HCT116 (cell line): ENCODE measurements at regions not wholly inside any gene's neighbourhood (a gene's known extent, or its start where the extent isn't known, plus 50 kb on each side); places are given as distances from the start of the nearest gene placed in this dataset.

Source experiments
- ATAC-seq: fragments of 200-7000 bp; cut with Tn5 transposase; 2 replicates; pipeline ENCODE4 v1.9.1; 2020; ENCODE audit warnings: mild to moderate bottlenecking, moderate library complexity
- BruUV-seq: library from RNA; stranded (reverse); fragments of 400-500 nt; replicated peaks from 2 replicates; lab custom pipeline; 2021; lab: Mats Ljungman, UMichigan
- CTCF ChIA-PET: fragments of 300-600 bp; sonication (Branson Sonifier 250); formaldehyde crosslinking; loops from one replicate; lab custom pipeline; 2021; ENCODE audit warnings: antibody characterized with exemption; lab: Charles Lee
- POLR2A ChIA-PET: fragments of 300-600, 350-600 bp; sonication (Branson Sonifier 250); formaldehyde crosslinking; loops from one replicate; lab custom pipeline; 2021; ENCODE audit warnings: antibody characterized with exemption; lab: Charles Lee
- RAD21 ChIA-PET, 2 experiments: fragments of 300-600 bp; sonication (Branson Sonifier 250); formaldehyde crosslinking; loops; one replicate each; lab custom pipeline; 2023; ENCODE audit warnings: low total read pairs in 2 of 2; ENCODE audit not compliant: uncharacterized antibody in 2 of 2, unreplicated experiment in 2 of 2, low non-redundant PET in 1 of 2; lab: Charles Lee
- DNase-seq: peaks from one replicate; pipeline ENCODE4 v3.0.0-alpha.2; 2010; ENCODE audit warnings: low read depth, low spot score
- H2AFZ ChIP-seq: fragments of 200-600 bp; shearing (Covaris generic), sonication (generic); 2 replicates; pipeline ENCODE4 v1.6.1; 2017; ENCODE audit warnings: low read depth, mixed run types, mixed read lengths, antibody characterized with exemption, low read length; ENCODE audit not compliant: poor library complexity, severe bottlenecking
- H3K27ac ChIP-seq: 2 replicates; pipeline ENCODE4 v1.5.1; 2012; ENCODE audit warnings: low read depth, low read length
- H3K27me3 ChIP-seq: fragments of 200-600 bp; sonication (generic); 2 replicates; pipeline ENCODE4 v1.6.1; 2016; ENCODE audit warnings: mixed run types, low read length, mixed read lengths; ENCODE audit not compliant: insufficient read depth
- H3K36me3 ChIP-seq, 2 experiments: fragments of 200-500 bp in 1 of 2; fragments of 200-600 bp in 1 of 2; sonication (Bioruptor generic) in 1 of 2; sonication (generic) in 1 of 2; 2 replicates each; pipeline versions ENCODE4 v1.5.1 to v1.6.1; 2014 to 2016; ENCODE audit warnings: low read length in 2 of 2, inconsistent platforms in 1 of 2, mixed read lengths in 1 of 2, mixed run types in 1 of 2; ENCODE audit not compliant: insufficient read depth in 2 of 2, control insufficient read depth in 1 of 2
- H3K4me1 ChIP-seq, 2 experiments: fragments of 200-600 bp in 1 of 2; sonication (generic) in 1 of 2; 2 replicates each; pipeline versions ENCODE4 v1.5.1 to v1.6.1; 2012 to 2017; ENCODE audit warnings: low read length in 2 of 2, inconsistent platforms in 1 of 2, mild to moderate bottlenecking in 1 of 2, mixed read lengths in 1 of 2, mixed run types in 1 of 2, moderate library complexity in 1 of 2; ENCODE audit not compliant: insufficient read depth in 2 of 2, control insufficient read depth in 1 of 2
- H3K4me2 ChIP-seq: fragments of 200-600 bp; sonication (generic); 2 replicates; pipeline ENCODE4 v1.6.1; 2017; ENCODE audit warnings: mixed run types, low read length, mixed read lengths
- H3K4me3 ChIP-seq, 2 experiments: fragments of 200-600 bp in 1 of 2; sonication (generic) in 1 of 2; replicated peaks in 1 of 2; 2 replicates each; pipeline ENCODE4 v1.5.1; 2011 to 2016; ENCODE audit warnings: low read length in 2 of 2, control low read depth in 1 of 2, low read depth in 1 of 2, mild to moderate bottlenecking in 1 of 2, mixed read lengths in 1 of 2, mixed run types in 1 of 2
- H3K79me2 ChIP-seq: fragments of 200-600 bp; sonication (generic); 2 replicates; pipeline ENCODE4 v1.6.1; 2017; ENCODE audit warnings: mild to moderate bottlenecking, mixed run types, low read length, moderate library complexity, mixed read lengths; ENCODE audit not compliant: insufficient read depth
- H3K9ac ChIP-seq: fragments of 200-600 bp; sonication (generic); 2 replicates; pipeline ENCODE4 v1.6.1; 2016; ENCODE audit warnings: low read length, mixed read lengths
- H3K9me2 ChIP-seq: fragments of 200-600 bp; sonication (generic), shearing (Covaris generic); 2 replicates; pipeline ENCODE4 v1.6.1; 2017; ENCODE audit warnings: mixed run types, mild to moderate bottlenecking, moderate library complexity; ENCODE audit not compliant: insufficient read depth
- H3K9me3 ChIP-seq, 2 experiments: fragments of 200-500 bp in 1 of 2; fragments of 200-600 bp in 1 of 2; sonication (Bioruptor generic) in 1 of 2; sonication (generic) in 1 of 2; 2 replicates each; pipeline ENCODE4 v1.6.1; 2014 to 2017; ENCODE audit warnings: low read length in 2 of 2, mixed read lengths in 2 of 2, inconsistent platforms in 1 of 2, low read depth in 1 of 2, mild to moderate bottlenecking in 1 of 2, mixed run types in 1 of 2, moderate library complexity in 1 of 2; ENCODE audit not compliant: control insufficient read depth in 1 of 2, insufficient read depth in 1 of 2
- H4K20me1 ChIP-seq: fragments of 200-600 bp; sonication (generic), shearing (Covaris generic); 2 replicates; pipeline ENCODE4 v1.6.1; 2017; ENCODE audit warnings: mixed run types, mild to moderate bottlenecking, moderate library complexity; ENCODE audit not compliant: insufficient read depth
- ATF3 ChIP-seq: IDR thresholded peaks from 2 replicates; pipeline ENCODE4 v1.6.1; 2012
- EGR1 ChIP-seq: IDR thresholded peaks from 2 replicates; pipeline ENCODE4 v1.6.1; 2012; ENCODE audit warnings: low read depth
- ELF1 ChIP-seq: IDR thresholded peaks from 2 replicates; pipeline ENCODE4 v1.6.1; 2012; ENCODE audit warnings: low read depth, borderline replicate concordance
- EZH2 ChIP-seq: fragments of 200-600 bp; sonication (generic); IDR thresholded peaks from 2 replicates; pipeline ENCODE4 v1.6.1; 2017; ENCODE audit warnings: antibody characterized with exemption, mixed run types
- EZH2phosphoT487 ChIP-seq: fragments of 200-600 bp; IDR thresholded peaks from 2 replicates; pipeline ENCODE4 v1.6.1; 2018; ENCODE audit warnings: antibody characterized with exemption, borderline replicate concordance
- FOSL1 ChIP-seq: IDR thresholded peaks from 2 replicates; pipeline ENCODE4 v1.6.1; 2012; ENCODE audit warnings: low read depth
- MAX ChIP-seq: IDR thresholded peaks from 2 replicates; pipeline ENCODE4 v1.6.1; 2012
- SP1 ChIP-seq: IDR thresholded peaks from 2 replicates; pipeline ENCODE4 v1.6.1; 2012; ENCODE audit warnings: low read depth
- SRF ChIP-seq: IDR thresholded peaks from 2 replicates; pipeline ENCODE4 v1.6.1; 2012; ENCODE audit warnings: low read depth
- TCF7L2 ChIP-seq: IDR thresholded peaks from 2 replicates; pipeline ENCODE4 v1.7.0; 2011; ENCODE audit warnings: borderline replicate concordance, inconsistent platforms; ENCODE audit not compliant: insufficient read depth, insufficient read length; ENCODE audit errors: extremely low read depth
- intact Hi-C: fragments of 100-400 bp; cut with micrococcal nuclease; formaldehyde crosslinking; loops from 2 replicates; pipeline ENCODE4 v1.10.0; 2022
- TF ChIP-seq, protein P1 (sequence below): IDR thresholded peaks from 2 replicates; pipeline ENCODE4 v1.6.1; 2011; ENCODE audit warnings: mild to moderate bottlenecking, low read length, moderate library complexity; ENCODE audit not compliant: insufficient replicate concordance; ENCODE audit errors: extremely low read depth

DNA sequence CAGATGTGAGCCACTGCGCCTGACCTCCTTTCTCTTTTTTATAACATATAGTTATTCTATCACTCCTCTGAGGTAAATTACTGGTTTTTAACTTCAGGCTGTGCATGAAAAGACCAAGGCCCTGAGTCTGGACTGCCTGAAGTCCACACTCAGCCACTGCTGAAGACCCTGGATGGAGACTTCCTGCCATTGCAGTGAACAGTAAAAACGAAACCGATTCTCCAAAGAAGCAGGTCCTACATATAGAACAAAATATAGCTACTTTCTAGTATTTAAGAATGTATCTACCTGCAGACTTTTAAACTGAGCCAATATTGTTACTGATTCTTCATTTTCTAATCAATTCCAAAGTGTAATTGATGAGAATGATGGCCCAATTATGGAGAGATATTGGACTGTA is 232.8 kb downstream of the CHRM3 start (continued):
- TF ChIP-seq ATF3 (no peak), ELF1 (no peak), FOSL1 (no peak), EZH2phosphoT487 (no peak), MAX (no peak), TCF7L2 (no peak)

DNA sequence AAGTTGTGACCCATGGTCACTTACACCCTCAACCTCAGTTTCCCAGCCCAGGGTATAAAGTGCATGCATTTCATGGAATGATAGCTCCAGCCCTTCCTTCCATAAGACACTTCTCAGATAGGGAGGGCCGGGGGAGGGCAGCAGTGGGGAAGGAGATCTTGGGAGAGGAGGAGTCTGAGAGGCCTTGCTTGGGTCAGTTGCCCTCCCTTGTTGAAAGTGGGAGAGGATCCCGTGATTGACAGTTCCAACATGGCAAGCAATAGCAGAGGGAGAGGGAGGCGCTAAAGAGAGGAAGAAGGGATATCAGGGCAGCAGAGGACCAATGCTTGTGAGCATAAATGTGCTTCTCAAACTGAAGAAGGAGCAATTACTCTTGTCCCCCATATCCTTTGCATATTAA is 244.4 kb downstream of the CHRM3 start:
- intact Hi-C loops, result no loop called here
- RAD21 ChIA-PET, result no interaction called here
- Histone ChIP-seq H3K79me2 (no peaks in the 10 kb centered on the region), H2AFZ (no peak overlapping the region), H3K36me3 (no peaks in the 10 kb centered on the region), H3K27me3 (no peaks in the 10 kb centered on the region), H4K20me1 (no peaks in the 10 kb centered on the region), H3K9ac (no peak overlapping the region), H3K4me2 (no peak overlapping the region), H3K4me3 (no peak overlapping the region), H3K9me3 (peaks cover 5% of the 10 kb centered on the region in 2 experiments; a peak in 2 of 4 replicates), H3K27ac (no peak overlapping the region), H3K4me1 (no peaks in the 10 kb centered on the region), H3K9me2 (no peaks in the 10 kb centered on the region)
- CTCF ChIA-PET, result no interaction called here
- POLR2A ChIA-PET, result no interaction called here
- no peak for DNase-seq
- TF ChIP-seq, protein P1, sequence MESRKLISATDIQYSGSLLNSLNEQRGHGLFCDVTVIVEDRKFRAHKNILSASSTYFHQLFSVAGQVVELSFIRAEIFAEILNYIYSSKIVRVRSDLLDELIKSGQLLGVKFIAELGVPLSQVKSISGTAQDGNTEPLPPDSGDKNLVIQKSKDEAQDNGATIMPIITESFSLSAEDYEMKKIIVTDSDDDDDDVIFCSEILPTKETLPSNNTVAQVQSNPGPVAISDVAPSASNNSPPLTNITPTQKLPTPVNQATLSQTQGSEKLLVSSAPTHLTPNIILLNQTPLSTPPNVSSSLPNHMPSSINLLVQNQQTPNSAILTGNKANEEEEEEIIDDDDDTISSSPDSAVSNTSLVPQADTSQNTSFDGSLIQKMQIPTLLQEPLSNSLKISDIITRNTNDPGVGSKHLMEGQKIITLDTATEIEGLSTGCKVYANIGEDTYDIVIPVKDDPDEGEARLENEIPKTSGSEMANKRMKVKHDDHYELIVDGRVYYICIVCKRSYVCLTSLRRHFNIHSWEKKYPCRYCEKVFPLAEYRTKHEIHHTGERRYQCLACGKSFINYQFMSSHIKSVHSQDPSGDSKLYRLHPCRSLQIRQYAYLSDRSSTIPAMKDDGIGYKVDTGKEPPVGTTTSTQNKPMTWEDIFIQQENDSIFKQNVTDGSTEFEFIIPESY, result no peak
- TF ChIP-seq TCF7L2 (no peak), EZH2 (no peak), ELF1 (no peak), EGR1 (no peak), MAX (no peak), SRF (no peak), SP1 (no peak), FOSL1 (no peak)
- ATAC-seq, result no peak
- BruUV-seq, result no TSS peak
